ENCODE measurements at regions not wholly inside any gene's neighbourhood (a gene's known extent, or its start where the extent isn't known, plus 50 kb on each side); places are given as distances from the start of the nearest gene placed in this dataset.

DNA sequence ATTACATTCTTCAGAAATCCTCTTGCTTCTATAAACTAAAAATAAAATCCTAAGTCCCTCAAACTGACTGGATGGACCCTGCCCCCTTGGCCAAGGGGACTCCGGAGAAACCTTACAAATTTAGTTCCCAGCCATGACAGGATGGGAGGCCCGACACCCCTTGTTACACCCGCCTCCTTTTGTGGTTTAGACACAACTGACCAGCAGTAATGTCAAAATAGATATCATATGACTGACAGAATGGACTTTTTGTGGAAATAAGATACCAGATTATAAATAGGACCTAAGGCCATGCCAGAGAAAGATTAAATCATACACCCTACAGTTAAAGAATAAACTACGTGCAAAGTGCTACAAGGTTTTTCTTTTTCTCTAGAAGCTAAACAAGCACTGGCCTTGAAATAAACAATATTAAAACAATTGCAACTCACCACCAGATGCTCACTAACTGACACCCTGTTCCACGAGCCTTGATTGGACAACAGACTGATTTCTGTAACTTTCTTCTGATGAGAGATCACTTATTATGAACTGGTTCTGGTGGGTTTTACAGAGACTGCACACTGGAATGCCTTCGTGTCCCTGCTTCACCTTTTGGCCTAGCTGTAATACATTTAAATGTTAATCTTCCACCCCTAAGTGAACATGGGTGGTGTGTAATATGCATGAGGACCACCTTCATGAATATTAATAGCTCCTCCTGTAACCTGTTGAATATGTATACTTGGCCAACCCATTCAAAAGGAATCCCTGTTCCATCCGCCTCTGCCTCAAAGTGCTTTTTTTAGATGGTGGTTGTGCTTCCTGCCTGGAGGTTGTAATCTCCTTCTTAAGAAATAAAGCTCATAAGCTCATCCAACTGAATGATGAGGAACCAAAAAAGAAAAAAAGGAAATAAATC lies 99.6 kb downstream of the ODF2L start:
- no peaks in the 10 kb centered on the region for H3K4me1 ChIP-seq
- H3K4me3 ChIP-seq, result no peak overlapping the region
- TF ChIP-seq, protein P1, sequence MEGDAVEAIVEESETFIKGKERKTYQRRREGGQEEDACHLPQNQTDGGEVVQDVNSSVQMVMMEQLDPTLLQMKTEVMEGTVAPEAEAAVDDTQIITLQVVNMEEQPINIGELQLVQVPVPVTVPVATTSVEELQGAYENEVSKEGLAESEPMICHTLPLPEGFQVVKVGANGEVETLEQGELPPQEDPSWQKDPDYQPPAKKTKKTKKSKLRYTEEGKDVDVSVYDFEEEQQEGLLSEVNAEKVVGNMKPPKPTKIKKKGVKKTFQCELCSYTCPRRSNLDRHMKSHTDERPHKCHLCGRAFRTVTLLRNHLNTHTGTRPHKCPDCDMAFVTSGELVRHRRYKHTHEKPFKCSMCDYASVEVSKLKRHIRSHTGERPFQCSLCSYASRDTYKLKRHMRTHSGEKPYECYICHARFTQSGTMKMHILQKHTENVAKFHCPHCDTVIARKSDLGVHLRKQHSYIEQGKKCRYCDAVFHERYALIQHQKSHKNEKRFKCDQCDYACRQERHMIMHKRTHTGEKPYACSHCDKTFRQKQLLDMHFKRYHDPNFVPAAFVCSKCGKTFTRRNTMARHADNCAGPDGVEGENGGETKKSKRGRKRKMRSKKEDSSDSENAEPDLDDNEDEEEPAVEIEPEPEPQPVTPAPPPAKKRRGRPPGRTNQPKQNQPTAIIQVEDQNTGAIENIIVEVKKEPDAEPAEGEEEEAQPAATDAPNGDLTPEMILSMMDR (IDR thresholded peaks at IDR 0.05), result no peak
- TF ChIP-seq POLR2A (IDR thresholded peaks at IDR 0.05) (no peak), POLR2AphosphoS5 (IDR thresholded peaks at IDR 0.05) (no peak)
- no peaks in the 10 kb centered on the region for H3K36me3 ChIP-seq
- H3K27ac ChIP-seq, result no peak overlapping the region
- H3K27me3 ChIP-seq, result no peaks in the 10 kb centered on the region
- intact Hi-C loops (cut with DNase I; ENCODE audit: low total_unique reads), result loop anchor here (5.0 kb wide), 1 partner anchor 309 kb away; no protein-coding TSS in a partner anchor
- no peak for DNase-seq (ENCODE audit: low spot score in 2 of 2)
- no peaks in the 10 kb centered on the region for H3K9me3 ChIP-seq

DNA sequence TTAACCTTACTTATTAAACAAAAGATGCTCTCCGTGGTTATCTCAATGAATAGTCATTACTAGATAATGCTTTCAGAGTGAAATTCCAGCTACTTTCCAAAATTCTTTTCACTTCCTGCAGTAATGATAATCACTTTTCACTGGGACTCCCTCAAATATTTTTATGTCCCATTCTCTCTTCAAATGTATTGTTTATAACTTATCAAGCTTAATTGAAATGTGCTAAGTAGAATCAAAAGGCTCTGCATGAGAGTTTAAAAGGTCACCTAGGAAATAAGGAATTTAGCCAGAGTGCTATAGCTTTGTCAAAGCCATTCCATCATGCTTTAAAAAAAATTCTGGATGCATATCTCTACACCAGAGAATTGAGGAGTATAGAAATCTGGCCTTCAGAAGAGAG lies 106.4 kb downstream of the ODF2L start:
- no peaks in the 10 kb centered on the region for H3K9me3 ChIP-seq
- no peak for DNase-seq (ENCODE audit: low spot score in 2 of 2)
- no peaks in the 10 kb centered on the region for H3K4me1 ChIP-seq
- TF ChIP-seq, protein P1 (IDR thresholded peaks at IDR 0.05), result no peak
- no peak for TF ChIP-seq POLR2AphosphoS5 (IDR thresholded peaks at IDR 0.05)
- TF ChIP-seq POLR2A (IDR thresholded peaks at IDR 0.05), result no peak
- H3K4me3 ChIP-seq, result no peak overlapping the region
- H3K27ac ChIP-seq, result no peak overlapping the region
- no peaks in the 10 kb centered on the region for H3K36me3 ChIP-seq
- no peaks in the 10 kb centered on the region for H3K27me3 ChIP-seq
- intact Hi-C loops (cut with DNase I; ENCODE audit: low total_unique reads), result no loop called here

DNA sequence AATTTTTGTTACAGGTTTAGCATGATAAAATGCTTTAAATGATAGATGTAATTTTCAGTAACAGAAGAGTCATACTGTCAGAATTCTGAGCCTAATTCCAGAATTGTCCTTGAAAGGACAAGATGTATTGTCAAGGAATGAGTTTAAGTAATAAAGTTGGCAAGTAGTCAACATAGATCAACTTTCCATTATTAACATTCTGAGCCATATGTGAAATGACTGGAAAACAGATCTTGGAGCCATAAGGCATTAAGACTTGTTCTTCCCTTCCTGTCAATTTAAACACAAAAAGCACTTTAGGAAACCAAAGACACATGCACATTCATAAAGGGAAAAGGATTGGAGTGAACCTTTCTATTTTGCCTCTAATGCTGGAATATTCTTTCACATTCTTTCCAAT lies 107.0 kb downstream of the ODF2L start:
- H3K27me3 ChIP-seq, result no peaks in the 10 kb centered on the region
- TF ChIP-seq, protein P1 (IDR thresholded peaks at IDR 0.05), result no peak
- no peak for TF ChIP-seq POLR2A (IDR thresholded peaks at IDR 0.05)
- TF ChIP-seq POLR2AphosphoS5 (IDR thresholded peaks at IDR 0.05), result no peak
- H3K4me3 ChIP-seq, result no peak overlapping the region
- H3K27ac ChIP-seq, result no peak overlapping the region
- intact Hi-C loops (cut with DNase I; ENCODE audit: low total_unique reads), result no loop called here
- H3K36me3 ChIP-seq, result no peaks in the 10 kb centered on the region
- no peak for DNase-seq (ENCODE audit: low spot score in 2 of 2)
- H3K4me1 ChIP-seq, result no peaks in the 10 kb centered on the region
- H3K9me3 ChIP-seq, result no peaks in the 10 kb centered on the region

DNA sequence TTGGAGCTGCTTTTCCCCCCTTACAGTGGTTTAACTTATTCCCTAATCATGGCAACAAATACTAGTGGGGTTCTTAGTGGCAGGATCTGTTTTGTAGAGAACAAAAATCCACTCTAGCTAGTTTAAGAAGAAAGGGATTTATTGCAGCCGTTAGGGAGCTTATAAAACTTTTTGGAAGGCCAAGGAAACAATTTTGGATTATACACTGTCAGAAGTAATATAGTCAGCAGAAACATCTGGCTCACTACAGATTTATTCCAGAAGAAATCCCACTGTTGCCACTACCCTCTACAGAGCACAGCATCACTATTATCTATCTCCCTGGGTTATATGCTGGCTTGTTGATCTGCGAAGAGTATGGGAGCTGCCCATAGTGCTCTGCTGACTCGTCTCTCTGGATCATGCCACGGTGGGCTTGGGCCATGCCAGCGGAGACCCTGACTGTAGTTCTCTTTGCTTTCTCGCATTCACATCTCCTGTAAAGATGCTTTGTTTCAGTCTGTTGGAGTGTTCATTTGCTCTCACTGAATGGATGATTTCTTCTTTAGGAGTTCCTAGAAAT lies 107.5 kb downstream of the ODF2L start:
- H3K27ac ChIP-seq, result no peak overlapping the region
- H3K27me3 ChIP-seq, result no peaks in the 10 kb centered on the region
- no peaks in the 10 kb centered on the region for H3K36me3 ChIP-seq
- no peak for DNase-seq (ENCODE audit: low spot score in 2 of 2)
- TF ChIP-seq POLR2AphosphoS5 (IDR thresholded peaks at IDR 0.05), result no peak
- TF ChIP-seq, protein P1 (IDR thresholded peaks at IDR 0.05), result no peak
- TF ChIP-seq POLR2A (IDR thresholded peaks at IDR 0.05), result no peak
- intact Hi-C loops (cut with DNase I; ENCODE audit: low total_unique reads), result no loop called here
- no peak overlapping the region for H3K4me3 ChIP-seq
- no peaks in the 10 kb centered on the region for H3K9me3 ChIP-seq
- H3K4me1 ChIP-seq, result no peaks in the 10 kb centered on the region

DNA sequence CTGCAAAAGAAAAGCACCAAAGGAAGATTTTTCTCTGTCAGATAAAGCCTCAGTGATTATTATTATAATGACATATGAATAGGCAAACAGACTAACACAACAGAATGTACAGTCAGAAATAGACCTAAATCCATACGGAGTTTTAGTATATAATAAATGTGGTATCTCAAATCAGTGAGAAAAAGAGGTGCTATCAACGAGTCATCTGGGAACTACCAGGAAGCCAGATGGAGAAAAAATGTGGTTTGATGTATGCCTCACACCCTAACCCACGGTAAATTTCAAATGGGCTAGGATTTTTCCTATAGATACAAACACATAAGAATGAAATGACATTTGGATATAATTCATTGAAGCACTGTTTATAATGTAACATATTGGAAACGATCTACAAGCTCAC lies 110.3 kb downstream of the ODF2L start:
- Histone ChIP-seq H3K27me3 (no peaks in the 10 kb centered on the region), H3K27ac (no peak overlapping the region), H3K36me3 (no peaks in the 10 kb centered on the region), H3K9me3 (no peaks in the 10 kb centered on the region), H3K4me3 (no peak overlapping the region), H3K4me1 (no peaks in the 10 kb centered on the region)
- intact Hi-C loops (cut with DNase I; ENCODE audit: low total_unique reads), result no loop called here
- TF ChIP-seq POLR2AphosphoS5 (IDR thresholded peaks at IDR 0.05) (no peak), POLR2A (IDR thresholded peaks at IDR 0.05) (no peak)
- TF ChIP-seq, protein P1 (IDR thresholded peaks at IDR 0.05), result no peak
- no peak for DNase-seq (ENCODE audit: low spot score in 2 of 2)
